Loucy (cell line): ENCODE measurements at regions not wholly inside any gene's neighbourhood (a gene's known extent, or its start where the extent isn't known, plus 50 kb on each side); places are given as distances from the start of the nearest gene placed in this dataset.

Experiments
- EZH2phosphoT487 ChIP-seq: fragments of 200-600 bp; IDR thresholded peaks from 2 replicates; pipeline ENCODE4 v1.6.1; 2018; ENCODE audit warnings: antibody characterized with exemption, mild to moderate bottlenecking, moderate library complexity, borderline replicate concordance
- TF ChIP-seq, protein P1 (sequence below): fragments of 200-600 bp; sonication (generic); conservative IDR thresholded peaks from 2 replicates; pipeline ENCODE4 v1.5.1; 2014; ENCODE audit warnings: mild to moderate bottlenecking, antibody characterized with exemption, low read length

DNA sequence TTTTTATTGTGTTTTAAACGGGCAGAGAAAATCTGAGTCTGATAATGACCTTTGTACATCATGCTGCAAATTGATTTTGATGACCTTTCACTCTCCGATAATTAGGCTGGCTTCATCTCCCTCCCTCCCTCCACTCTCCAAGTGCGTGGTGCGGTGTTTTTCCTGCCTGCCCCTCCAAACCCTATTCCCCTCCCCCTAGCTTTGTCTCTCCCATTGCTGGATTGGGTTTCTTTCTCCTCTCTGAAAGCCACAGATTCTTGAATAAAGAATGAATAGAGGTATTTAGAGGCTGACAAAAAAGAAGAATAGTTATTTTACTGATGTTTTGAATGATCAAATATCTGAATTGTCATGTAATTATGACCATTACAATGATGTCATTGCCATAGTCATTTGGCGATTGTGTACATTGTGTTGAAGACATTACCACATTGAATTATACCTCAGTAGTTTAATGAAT lies 571.1 kb upstream of the ZNF608 start:
- TF ChIP-seq, protein P1, sequence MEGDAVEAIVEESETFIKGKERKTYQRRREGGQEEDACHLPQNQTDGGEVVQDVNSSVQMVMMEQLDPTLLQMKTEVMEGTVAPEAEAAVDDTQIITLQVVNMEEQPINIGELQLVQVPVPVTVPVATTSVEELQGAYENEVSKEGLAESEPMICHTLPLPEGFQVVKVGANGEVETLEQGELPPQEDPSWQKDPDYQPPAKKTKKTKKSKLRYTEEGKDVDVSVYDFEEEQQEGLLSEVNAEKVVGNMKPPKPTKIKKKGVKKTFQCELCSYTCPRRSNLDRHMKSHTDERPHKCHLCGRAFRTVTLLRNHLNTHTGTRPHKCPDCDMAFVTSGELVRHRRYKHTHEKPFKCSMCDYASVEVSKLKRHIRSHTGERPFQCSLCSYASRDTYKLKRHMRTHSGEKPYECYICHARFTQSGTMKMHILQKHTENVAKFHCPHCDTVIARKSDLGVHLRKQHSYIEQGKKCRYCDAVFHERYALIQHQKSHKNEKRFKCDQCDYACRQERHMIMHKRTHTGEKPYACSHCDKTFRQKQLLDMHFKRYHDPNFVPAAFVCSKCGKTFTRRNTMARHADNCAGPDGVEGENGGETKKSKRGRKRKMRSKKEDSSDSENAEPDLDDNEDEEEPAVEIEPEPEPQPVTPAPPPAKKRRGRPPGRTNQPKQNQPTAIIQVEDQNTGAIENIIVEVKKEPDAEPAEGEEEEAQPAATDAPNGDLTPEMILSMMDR: no peak
- no peak for TF ChIP-seq EZH2phosphoT487
